NCI-H2196 treated with DMSO at 0.1 percent for 48 hours (cell line): ENCODE measurements at regions not wholly inside any gene's neighbourhood (a gene's known extent, or its start where the extent isn't known, plus 50 kb on each side); places are given as distances from the start of the nearest gene placed in this dataset.

Experiments used
- DNase-seq: peaks from one replicate; lab custom pipeline; 2025; ENCODE audit not compliant: unreplicated experiment; lab: John Stamatoyannopoulos, UW

GRCh38 chr4:8922481-8922880 is 50.8 kb upstream of the HMX1 start:
- no peak for DNase-seq

- no peak for DNase-seq
Observed at GRCh38 chr4:8921465-8921864, 49.8 kb upstream of the HMX1 start.
